ENCODE measurements at regions not wholly inside any gene's neighbourhood (a gene's known extent, or its start where the extent isn't known, plus 50 kb on each side); places are given as distances from the start of the nearest gene placed in this dataset.

- no peak overlapping the region for H3K27ac ChIP-seq
- TF ChIP-seq ZFX (IDR thresholded peaks at IDR 0.05; ENCODE audit: borderline replicate concordance), result no peak
- TF ChIP-seq CTCF (IDR thresholded peaks at IDR 0.05), result no peak
Observed at GRCh38 chr15:48021336-48022086, 99.3 kb upstream of the SLC24A5 start.

- TF ChIP-seq ZFX (IDR thresholded peaks at IDR 0.05; ENCODE audit: borderline replicate concordance) (no peak), CTCF (IDR thresholded peaks at IDR 0.05) (no peak)
- H3K27ac ChIP-seq, result no peak overlapping the region
Observed at GRCh38 chr15:48025118-48025517, 95.7 kb upstream of the SLC24A5 start.

GRCh38 chr15:48028712-48029111, 92.1 kb upstream of the SLC24A5 start:
- TF ChIP-seq ZFX (IDR thresholded peaks at IDR 0.05; ENCODE audit: borderline replicate concordance), result no peak
- TF ChIP-seq CTCF (IDR thresholded peaks at IDR 0.05), result no peak

GRCh38 chr15:48029642-48030041, 91.1 kb upstream of the SLC24A5 start:
- H3K27ac ChIP-seq, result no peak overlapping the region
- no peak for TF ChIP-seq ZFX (IDR thresholded peaks at IDR 0.05; ENCODE audit: borderline replicate concordance)
- no peak for TF ChIP-seq CTCF (IDR thresholded peaks at IDR 0.05)

More at GRCh38 chr15:48028712-48029111, 92.1 kb upstream of the SLC24A5 start:
- no peak overlapping the region for H3K27ac ChIP-seq

GRCh38 chr15:48031466-48031865, 89.3 kb upstream of the SLC24A5 start:
- no peak overlapping the region for H3K27ac ChIP-seq
- no peak for TF ChIP-seq ZFX (IDR thresholded peaks at IDR 0.05; ENCODE audit: borderline replicate concordance)
- no peak for TF ChIP-seq CTCF (IDR thresholded peaks at IDR 0.05)

- TF ChIP-seq CTCF (IDR thresholded peaks at IDR 0.05) (no peak), ZFX (IDR thresholded peaks at IDR 0.05; ENCODE audit: borderline replicate concordance) (no peak)
Observed at GRCh38 chr15:48031973-48032372, 88.8 kb upstream of the SLC24A5 start.

GRCh38 chr15:48032911-48033310, 87.9 kb upstream of the SLC24A5 start:
- no peak overlapping the region for H3K27ac ChIP-seq
- TF ChIP-seq ZFX (IDR thresholded peaks at IDR 0.05; ENCODE audit: borderline replicate concordance), result no peak

More at GRCh38 chr15:48031973-48032372, 88.8 kb upstream of the SLC24A5 start:
- no peak overlapping the region for H3K27ac ChIP-seq

Data from 22Rv1 (cell line).